Hepatocyte (in vitro differentiated cells): ENCODE measurements at regions not wholly inside any gene's neighbourhood (a gene's known extent, or its start where the extent isn't known, plus 50 kb on each side); places are given as distances from the start of the nearest gene placed in this dataset.

ENCODE experiments used
- DNase-seq: peaks from one replicate; pipeline ENCODE4 v3.0.0-alpha.2; 2016; ENCODE audit warnings: low spot score
- H2AFZ ChIP-seq: fragments of 200-600 bp; sonication (generic); 2 replicates; pipeline ENCODE4 v1.6.0; 2016; ENCODE audit warnings: antibody characterized with exemption, mild to moderate bottlenecking
- H3K27ac ChIP-seq: fragments of 200-600 bp; sonication (generic); 2 replicates; pipeline ENCODE4 v1.5.1; 2016; ENCODE audit warnings: mild to moderate bottlenecking
- H3K27me3 ChIP-seq: fragments of 200-600 bp; sonication (generic); 2 replicates; pipeline ENCODE4 v1.6.1; 2016
- H3K36me3 ChIP-seq: fragments of 200-600 bp; sonication (generic); replicated peaks from 2 replicates; pipeline ENCODE4 v1.5.1; 2016; ENCODE audit warnings: low read depth; ENCODE audit not compliant: insufficient read depth
- H3K4me1 ChIP-seq: fragments of 200-600 bp; sonication (generic); 2 replicates; pipeline ENCODE4 v1.5.1; 2016; ENCODE audit warnings: mild to moderate bottlenecking, moderate library complexity; ENCODE audit not compliant: insufficient read depth
- H3K4me2 ChIP-seq: fragments of 200-600 bp; sonication (generic); 2 replicates; pipeline ENCODE4 v1.6.0; 2016
- H3K4me3 ChIP-seq: fragments of 200-600 bp; sonication (generic); 2 replicates; pipeline ENCODE4 v1.5.1; 2016; ENCODE audit warnings: mild to moderate bottlenecking
- H3K79me2 ChIP-seq: fragments of 200-600 bp; sonication (generic); 2 replicates; pipeline ENCODE4 v1.6.0; 2017; ENCODE audit warnings: mild to moderate bottlenecking
- H3K9me2 ChIP-seq: fragments of 200-600 bp; sonication (generic); replicated peaks from 2 replicates; pipeline ENCODE4 v1.6.0; 2017; ENCODE audit warnings: mild to moderate bottlenecking; ENCODE audit not compliant: insufficient read depth
- H3K9me3 ChIP-seq: fragments of 200-600 bp; sonication (generic); 2 replicates; pipeline ENCODE4 v1.5.1; 2016; ENCODE audit warnings: low read depth, mild to moderate bottlenecking
- H4K20me1 ChIP-seq: fragments of 200-600 bp; sonication (generic); 2 replicates; pipeline ENCODE4 v1.6.0; 2016; ENCODE audit warnings: mild to moderate bottlenecking; ENCODE audit not compliant: insufficient read depth, poor library complexity, severe bottlenecking
- CTCF ChIP-seq: fragments of 200-600 bp; sonication (generic); IDR thresholded peaks from 2 replicates; pipeline ENCODE4 v1.5.1; 2016; ENCODE audit warnings: antibody characterized with exemption, mild to moderate bottlenecking; ENCODE audit not compliant: poor library complexity
- EZH2 ChIP-seq: fragments of 200-600 bp; sonication (generic); IDR thresholded peaks from 2 replicates; pipeline ENCODE4 v1.6.1; 2016; ENCODE audit warnings: antibody characterized with exemption, mild to moderate bottlenecking, borderline replicate concordance
- EZH2phosphoT487 ChIP-seq: fragments of 200-600 bp; sonication (generic); IDR thresholded peaks from one replicate; pipeline ENCODE4 v1.6.1; 2018; ENCODE audit warnings: antibody characterized with exemption, mild to moderate bottlenecking, low read depth, moderate library complexity; ENCODE audit not compliant: unreplicated experiment, severe bottlenecking
- WGBS: methylation state at CpG from one replicate; pipeline ENCODE4 v1.1.6; 2016; ENCODE audit warnings: low lambda C conversion rate; ENCODE audit errors: missing lambda C conversion rate; 5-methylcytosine and 5-hydroxymethylcytosine counted together

GRCh38 chr2:239679755-239680154 lies 278.9 kb upstream of the HDAC4 start:
- no peak overlapping the region for H3K27ac ChIP-seq
- H3K27me3 ChIP-seq = no peaks in the 10 kb centered on the region
- H2AFZ ChIP-seq = no peak overlapping the region
- no peak overlapping the region for H3K4me3 ChIP-seq
- no peaks in the 10 kb centered on the region for H3K4me1 ChIP-seq
- DNase-seq = no peak
- H3K36me3 ChIP-seq = no peaks in the 10 kb centered on the region
- TF ChIP-seq CTCF (no peak), EZH2phosphoT487 (no peak), EZH2 (no peak)
- no peaks in the 10 kb centered on the region for H4K20me1 ChIP-seq
- 100% methylated on average over 1 of the region's 1 CpG for WGBS
- no peak overlapping the region for H3K4me2 ChIP-seq
- H3K79me2 ChIP-seq = no peaks in the 10 kb centered on the region
- no peaks in the 10 kb centered on the region for H3K9me2 ChIP-seq
- no peaks in the 10 kb centered on the region for H3K9me3 ChIP-seq

GRCh38 chr2:239678666-239679296 lies 278.0 kb upstream of the HDAC4 start:
- Histone ChIP-seq H3K9me2 (no peaks in the 10 kb centered on the region), H3K9me3 (no peaks in the 10 kb centered on the region), H3K79me2 (no peaks in the 10 kb centered on the region), H4K20me1 (no peaks in the 10 kb centered on the region), H3K27me3 (no peaks in the 10 kb centered on the region), H3K4me3 (no peak overlapping the region), H3K27ac (no peak overlapping the region), H3K4me2 (no peak overlapping the region), H3K36me3 (no peaks in the 10 kb centered on the region), H2AFZ (no peak overlapping the region), H3K4me1 (no peaks in the 10 kb centered on the region)
- DNase-seq = no peak
- WGBS = 91% methylated on average over 22 of the region's 22 CpGs
- TF ChIP-seq EZH2 (no peak), EZH2phosphoT487 (no peak), CTCF (no peak)

- H3K27ac ChIP-seq = no peak overlapping the region
- no peaks in the 10 kb centered on the region for H3K9me2 ChIP-seq
- H3K4me3 ChIP-seq = no peak overlapping the region
- no peaks in the 10 kb centered on the region for H3K36me3 ChIP-seq
- no peaks in the 10 kb centered on the region for H3K79me2 ChIP-seq
- no peak for DNase-seq
- H2AFZ ChIP-seq = no peak overlapping the region
- H3K4me1 ChIP-seq = no peaks in the 10 kb centered on the region
- no peaks in the 10 kb centered on the region for H3K27me3 ChIP-seq
- no peak overlapping the region for H3K4me2 ChIP-seq
- H4K20me1 ChIP-seq = no peaks in the 10 kb centered on the region
- TF ChIP-seq EZH2phosphoT487 (no peak), CTCF (no peak), EZH2 (no peak)
- 92% methylated on average over 8 of the region's 8 CpGs for WGBS
- H3K9me3 ChIP-seq = no peaks in the 10 kb centered on the region
Measured at GRCh38 chr2:239678186-239678490, 277.3 kb upstream of the HDAC4 start.
